ENCODE measurements at regions not wholly inside any gene's neighbourhood (a gene's known extent, or its start where the extent isn't known, plus 50 kb on each side); places are given as distances from the start of the nearest gene placed in this dataset.

DNA sequence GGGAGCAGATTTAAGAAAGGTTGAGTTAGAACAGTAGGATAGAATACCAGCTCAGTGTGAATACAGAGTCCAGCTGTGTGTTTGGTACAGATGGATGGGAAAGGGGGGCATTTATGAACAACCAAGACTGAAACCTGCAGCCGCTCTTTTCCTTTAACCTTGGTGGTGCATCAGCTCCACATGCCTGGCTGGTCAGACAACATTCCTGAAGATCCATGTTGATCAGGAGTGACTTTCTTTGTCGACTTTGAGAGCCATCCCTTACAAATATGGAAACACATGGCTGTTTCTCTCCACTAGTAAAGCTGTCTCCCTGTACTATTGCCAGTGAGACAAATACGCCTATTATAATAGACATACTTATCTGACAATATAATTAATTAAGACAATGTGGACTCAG is 476.5 kb upstream of the IGFBP3 start:
- TF ChIP-seq, protein P1, sequence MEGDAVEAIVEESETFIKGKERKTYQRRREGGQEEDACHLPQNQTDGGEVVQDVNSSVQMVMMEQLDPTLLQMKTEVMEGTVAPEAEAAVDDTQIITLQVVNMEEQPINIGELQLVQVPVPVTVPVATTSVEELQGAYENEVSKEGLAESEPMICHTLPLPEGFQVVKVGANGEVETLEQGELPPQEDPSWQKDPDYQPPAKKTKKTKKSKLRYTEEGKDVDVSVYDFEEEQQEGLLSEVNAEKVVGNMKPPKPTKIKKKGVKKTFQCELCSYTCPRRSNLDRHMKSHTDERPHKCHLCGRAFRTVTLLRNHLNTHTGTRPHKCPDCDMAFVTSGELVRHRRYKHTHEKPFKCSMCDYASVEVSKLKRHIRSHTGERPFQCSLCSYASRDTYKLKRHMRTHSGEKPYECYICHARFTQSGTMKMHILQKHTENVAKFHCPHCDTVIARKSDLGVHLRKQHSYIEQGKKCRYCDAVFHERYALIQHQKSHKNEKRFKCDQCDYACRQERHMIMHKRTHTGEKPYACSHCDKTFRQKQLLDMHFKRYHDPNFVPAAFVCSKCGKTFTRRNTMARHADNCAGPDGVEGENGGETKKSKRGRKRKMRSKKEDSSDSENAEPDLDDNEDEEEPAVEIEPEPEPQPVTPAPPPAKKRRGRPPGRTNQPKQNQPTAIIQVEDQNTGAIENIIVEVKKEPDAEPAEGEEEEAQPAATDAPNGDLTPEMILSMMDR (IDR thresholded peaks at IDR 0.05) = no peak
- TF ChIP-seq POLR2A (IDR thresholded peaks at IDR 0.05) = no peak

Measured in adrenal gland (tissue), 5 donors.